ENCODE measurements at regions not wholly inside any gene's neighbourhood (a gene's known extent, or its start where the extent isn't known, plus 50 kb on each side); places are given as distances from the start of the nearest gene placed in this dataset.

- TF ChIP-seq CTCF (IDR thresholded peaks at IDR 0.05) (no peak), POLR2A (IDR thresholded peaks at IDR 0.05) (no peak)
Observed at GRCh38 chr1:209095627-209096595, 487.6 kb upstream of the CAMK1G start.

All from lower leg skin (tissue), 3 donors.